ENCODE measurements at regions not wholly inside any gene's neighbourhood (a gene's known extent, or its start where the extent isn't known, plus 50 kb on each side); places are given as distances from the start of the nearest gene placed in this dataset.

DNA sequence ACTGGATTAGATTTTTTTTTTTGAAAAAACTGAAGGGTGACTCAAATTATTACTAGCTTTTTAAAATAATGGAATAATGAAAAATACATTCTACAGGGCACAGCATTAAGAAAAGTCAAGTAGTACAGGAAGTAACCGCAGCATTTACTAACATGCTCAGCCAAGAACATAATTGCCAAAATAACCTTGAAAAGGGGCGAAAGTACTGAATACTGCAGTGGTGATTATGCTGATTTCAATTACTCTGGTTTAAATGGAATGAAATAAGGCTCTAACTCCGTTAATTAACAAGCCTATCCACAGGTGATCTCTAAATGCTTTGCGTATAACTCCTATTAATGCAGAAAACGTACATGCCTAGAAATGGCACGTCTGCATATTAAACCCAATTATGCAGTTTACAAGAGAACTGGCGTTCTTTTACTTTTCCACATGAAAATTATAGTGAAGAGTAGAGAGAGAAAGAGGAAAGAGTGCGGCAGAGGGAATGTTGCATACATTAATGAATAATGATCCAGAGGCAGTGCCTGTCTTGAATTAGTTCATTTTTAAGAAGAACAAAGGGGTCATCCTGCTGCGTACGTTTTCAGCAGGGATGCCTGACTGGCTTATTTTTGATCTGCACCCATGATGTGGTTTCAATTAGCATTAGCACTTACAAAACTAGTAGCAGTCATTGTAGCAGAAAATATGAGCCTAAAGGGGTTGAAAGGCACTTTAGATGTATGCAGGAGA is 612.4 kb downstream of the NYAP2 start:
- Histone ChIP-seq H3K27me3 (ENCODE audit: insufficient read depth, low read length) (no peaks in the 10 kb centered on the region), H3K4me2 (ENCODE audit: low read length) (no peak overlapping the region), H3K27ac (ENCODE audit: low read depth, low read length, poor library complexity, severe bottlenecking) (no peak overlapping the region), H3K9me2 (ENCODE audit: low read depth, low read length) (no peaks in the 10 kb centered on the region), H3K4me3 (ENCODE audit: low read depth, low read length, poor library complexity, severe bottlenecking) (no peak overlapping the region), H3K4me1 (ENCODE audit: insufficient read depth, low read length, severe bottlenecking) (no peaks in the 10 kb centered on the region), H2AFZ (ENCODE audit: low read length) (no peak overlapping the region), H3K36me3 (ENCODE audit: insufficient read depth, low read length) (no peaks in the 10 kb centered on the region), H4K20me1 (ENCODE audit: insufficient read depth, low read length) (no peaks in the 10 kb centered on the region), H3K9ac (ENCODE audit: low read length) (no peak overlapping the region), H3K9me3 (ENCODE audit: low read length) (no peaks in the 10 kb centered on the region), H3K79me2 (ENCODE audit: insufficient read depth, low read length) (no peaks in the 10 kb centered on the region), H3F3A (ENCODE audit: insufficient read depth, low read length) (no peaks in the 10 kb centered on the region)
- no peak for TF ChIP-seq EZH2 (IDR thresholded peaks at IDR 0.05; ENCODE audit: borderline replicate concordance, low read length)
- TF ChIP-seq, protein P1, sequence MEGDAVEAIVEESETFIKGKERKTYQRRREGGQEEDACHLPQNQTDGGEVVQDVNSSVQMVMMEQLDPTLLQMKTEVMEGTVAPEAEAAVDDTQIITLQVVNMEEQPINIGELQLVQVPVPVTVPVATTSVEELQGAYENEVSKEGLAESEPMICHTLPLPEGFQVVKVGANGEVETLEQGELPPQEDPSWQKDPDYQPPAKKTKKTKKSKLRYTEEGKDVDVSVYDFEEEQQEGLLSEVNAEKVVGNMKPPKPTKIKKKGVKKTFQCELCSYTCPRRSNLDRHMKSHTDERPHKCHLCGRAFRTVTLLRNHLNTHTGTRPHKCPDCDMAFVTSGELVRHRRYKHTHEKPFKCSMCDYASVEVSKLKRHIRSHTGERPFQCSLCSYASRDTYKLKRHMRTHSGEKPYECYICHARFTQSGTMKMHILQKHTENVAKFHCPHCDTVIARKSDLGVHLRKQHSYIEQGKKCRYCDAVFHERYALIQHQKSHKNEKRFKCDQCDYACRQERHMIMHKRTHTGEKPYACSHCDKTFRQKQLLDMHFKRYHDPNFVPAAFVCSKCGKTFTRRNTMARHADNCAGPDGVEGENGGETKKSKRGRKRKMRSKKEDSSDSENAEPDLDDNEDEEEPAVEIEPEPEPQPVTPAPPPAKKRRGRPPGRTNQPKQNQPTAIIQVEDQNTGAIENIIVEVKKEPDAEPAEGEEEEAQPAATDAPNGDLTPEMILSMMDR (IDR thresholded peaks at IDR 0.05; ENCODE audit: low read length): no peak

DNA sequence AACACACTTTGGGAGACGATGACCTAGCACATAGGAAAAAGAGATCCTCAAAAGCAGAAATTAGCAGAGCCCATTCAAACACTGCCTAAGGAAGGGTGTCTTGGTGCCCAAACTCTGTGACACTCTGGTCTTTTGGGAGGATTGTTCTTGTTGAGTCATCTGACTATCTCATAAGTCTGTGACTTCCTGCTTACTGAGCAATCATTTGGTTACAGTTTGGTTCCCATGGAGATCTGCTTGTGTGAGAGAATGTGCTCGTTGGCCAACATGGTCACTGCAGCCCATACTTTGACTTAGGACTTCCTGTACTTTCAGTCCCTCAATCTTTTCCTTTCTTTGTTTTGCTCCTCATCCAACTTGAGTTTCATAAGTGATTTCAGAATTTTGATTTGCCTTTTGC is 602.9 kb downstream of the NYAP2 start:
- no peak overlapping the region for H3K9ac ChIP-seq (ENCODE audit: low read length)
- H2AFZ ChIP-seq (ENCODE audit: low read length): no peak overlapping the region
- H3K36me3 ChIP-seq (ENCODE audit: insufficient read depth, low read length): no peaks in the 10 kb centered on the region
- H3K79me2 ChIP-seq (ENCODE audit: insufficient read depth, low read length): no peaks in the 10 kb centered on the region
- H3K27ac ChIP-seq (ENCODE audit: low read depth, low read length, poor library complexity, severe bottlenecking): no peak overlapping the region
- TF ChIP-seq, protein P1 (IDR thresholded peaks at IDR 0.05; ENCODE audit: low read length): no peak
- no peak for TF ChIP-seq EZH2 (IDR thresholded peaks at IDR 0.05; ENCODE audit: borderline replicate concordance, low read length)
- no peak overlapping the region for H3K4me2 ChIP-seq (ENCODE audit: low read length)
- no peaks in the 10 kb centered on the region for H3K9me2 ChIP-seq (ENCODE audit: low read depth, low read length)
- no peak overlapping the region for H3K4me3 ChIP-seq (ENCODE audit: low read depth, low read length, poor library complexity, severe bottlenecking)
- no peaks in the 10 kb centered on the region for H4K20me1 ChIP-seq (ENCODE audit: insufficient read depth, low read length)
- no peaks in the 10 kb centered on the region for H3K4me1 ChIP-seq (ENCODE audit: insufficient read depth, low read length, severe bottlenecking)
- no peaks in the 10 kb centered on the region for H3K27me3 ChIP-seq (ENCODE audit: insufficient read depth, low read length)
- H3F3A ChIP-seq (ENCODE audit: insufficient read depth, low read length): no peaks in the 10 kb centered on the region
- no peaks in the 10 kb centered on the region for H3K9me3 ChIP-seq (ENCODE audit: low read length)

DNA sequence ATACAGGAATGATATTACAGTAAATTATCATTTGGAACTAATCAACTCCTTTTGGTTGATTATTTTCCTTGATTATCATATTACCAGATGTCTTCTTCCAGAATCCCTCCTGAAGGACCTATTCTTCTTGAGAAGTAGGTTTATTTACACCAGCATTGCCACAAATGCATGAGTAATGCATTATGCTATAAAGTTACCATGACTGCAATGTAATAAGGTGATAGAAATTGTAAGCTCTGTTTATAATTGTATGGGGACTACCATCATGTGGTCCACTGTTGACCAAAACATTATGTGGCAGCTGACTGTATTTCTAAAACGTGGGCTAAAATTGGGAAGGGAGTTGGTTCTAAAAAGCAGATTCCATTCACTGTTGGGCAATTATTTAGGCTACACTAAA is 602.2 kb downstream of the NYAP2 start:
- Histone ChIP-seq H4K20me1 (ENCODE audit: insufficient read depth, low read length) (no peaks in the 10 kb centered on the region), H3K4me3 (ENCODE audit: low read depth, low read length, poor library complexity, severe bottlenecking) (no peak overlapping the region), H3K27ac (ENCODE audit: low read depth, low read length, poor library complexity, severe bottlenecking) (no peak overlapping the region), H3K9me2 (ENCODE audit: low read depth, low read length) (no peaks in the 10 kb centered on the region), H3K4me2 (ENCODE audit: low read length) (no peak overlapping the region), H3K36me3 (ENCODE audit: insufficient read depth, low read length) (no peaks in the 10 kb centered on the region), H2AFZ (ENCODE audit: low read length) (no peak overlapping the region), H3K79me2 (ENCODE audit: insufficient read depth, low read length) (no peaks in the 10 kb centered on the region), H3K4me1 (ENCODE audit: insufficient read depth, low read length, severe bottlenecking) (no peaks in the 10 kb centered on the region), H3K9me3 (ENCODE audit: low read length) (no peaks in the 10 kb centered on the region), H3F3A (ENCODE audit: insufficient read depth, low read length) (no peaks in the 10 kb centered on the region), H3K9ac (ENCODE audit: low read length) (no peak overlapping the region), H3K27me3 (ENCODE audit: insufficient read depth, low read length) (no peaks in the 10 kb centered on the region)
- no peak for TF ChIP-seq EZH2 (IDR thresholded peaks at IDR 0.05; ENCODE audit: borderline replicate concordance, low read length)
- TF ChIP-seq, protein P1 (IDR thresholded peaks at IDR 0.05; ENCODE audit: low read length): no peak

Data from OCI-LY1 (cell line).